MM.1S (cell line): ENCODE measurements at regions not wholly inside any gene's neighbourhood (a gene's known extent, or its start where the extent isn't known, plus 50 kb on each side); places are given as distances from the start of the nearest gene placed in this dataset.

Experiments
- DNase-seq: peaks from one replicate; pipeline ENCODE4 v3.0.0-alpha.2; 2015
- H2AFZ ChIP-seq: fragments of 300-600 bp; sonication (generic); 2 replicates; pipeline ENCODE4 v1.6.0; 2016; ENCODE audit warnings: antibody characterized with exemption, low read length
- H3F3A ChIP-seq: fragments of 300-600 bp; sonication (generic); 2 replicates; pipeline ENCODE4 v1.6.1; 2016; ENCODE audit warnings: mild to moderate bottlenecking, antibody characterized with exemption, low read length, moderate library complexity, mixed read lengths; ENCODE audit not compliant: insufficient read depth
- H3K27ac ChIP-seq: fragments of 300-600 bp; sonication (generic); 2 replicates; pipeline ENCODE4 v1.5.1; 2016; ENCODE audit warnings: mild to moderate bottlenecking, low read length
- H3K27me3 ChIP-seq: fragments of 300-600 bp; sonication (generic); replicated peaks from 2 replicates; pipeline ENCODE4 v1.6.0; 2016; ENCODE audit warnings: low read length; ENCODE audit not compliant: insufficient read depth
- H3K36me3 ChIP-seq: fragments of 300-600 bp; sonication (generic); replicated peaks from 2 replicates; pipeline ENCODE4 v1.6.1; 2016; ENCODE audit warnings: mild to moderate bottlenecking, low read length, mixed read lengths; ENCODE audit not compliant: insufficient read depth
- H3K4me1 ChIP-seq: fragments of 300-600 bp; sonication (generic); 2 replicates; pipeline ENCODE4 v1.6.1; 2016; ENCODE audit warnings: low read length, mixed read lengths
- H3K4me2 ChIP-seq: fragments of 300-600 bp; sonication (generic); 2 replicates; pipeline ENCODE4 v1.6.0; 2016; ENCODE audit warnings: low read depth, low read length
- H3K4me3 ChIP-seq: fragments of 300-600 bp; sonication (generic); 2 replicates; pipeline ENCODE4 v1.5.1; 2016; ENCODE audit warnings: low read length, mixed read lengths
- H3K79me2 ChIP-seq: fragments of 300-600 bp; sonication (generic); 2 replicates; pipeline ENCODE4 v1.6.1; 2016; ENCODE audit warnings: mixed run types, low read length, mixed read lengths
- H3K9ac ChIP-seq: fragments of 300-600 bp; sonication (generic); 2 replicates; pipeline ENCODE4 v1.6.1; 2016; ENCODE audit warnings: low read length, mixed read lengths
- H3K9me2 ChIP-seq: fragments of 300-600 bp; sonication (generic); replicated peaks from 2 replicates; pipeline ENCODE4 v1.6.1; 2016; ENCODE audit warnings: mild to moderate bottlenecking, low read length, mixed read lengths; ENCODE audit not compliant: insufficient read depth
- H3K9me3 ChIP-seq: fragments of 300-600 bp; sonication (generic); replicated peaks from 2 replicates; pipeline ENCODE4 v1.6.1; 2016; ENCODE audit warnings: mild to moderate bottlenecking, low read length, mixed read lengths; ENCODE audit not compliant: insufficient read depth
- H4K20me1 ChIP-seq: fragments of 300-600 bp; sonication (generic); 2 replicates; pipeline ENCODE4 v1.6.1; 2016; ENCODE audit warnings: mild to moderate bottlenecking, low read length, moderate library complexity, mixed read lengths; ENCODE audit not compliant: insufficient read depth
- CTCF ChIP-seq: fragments of 300-600 bp; sonication (generic); IDR thresholded peaks from 2 replicates; pipeline ENCODE4 v1.5.1; 2016; ENCODE audit warnings: antibody characterized with exemption, low read length, mixed read lengths
- EZH2 ChIP-seq: fragments of 300-600 bp; sonication (generic); optimal IDR thresholded peaks from 2 replicates; pipeline ENCODE3; 2017; ENCODE audit warnings: low read depth, mild to moderate bottlenecking, antibody characterized with exemption, low read length, mixed read lengths
- EZH2phosphoT487 ChIP-seq: fragments of 300-600 bp; sonication (generic); IDR thresholded peaks from 2 replicates; pipeline ENCODE4 v1.6.1; 2018; ENCODE audit warnings: antibody characterized with exemption, low read length

DNA sequence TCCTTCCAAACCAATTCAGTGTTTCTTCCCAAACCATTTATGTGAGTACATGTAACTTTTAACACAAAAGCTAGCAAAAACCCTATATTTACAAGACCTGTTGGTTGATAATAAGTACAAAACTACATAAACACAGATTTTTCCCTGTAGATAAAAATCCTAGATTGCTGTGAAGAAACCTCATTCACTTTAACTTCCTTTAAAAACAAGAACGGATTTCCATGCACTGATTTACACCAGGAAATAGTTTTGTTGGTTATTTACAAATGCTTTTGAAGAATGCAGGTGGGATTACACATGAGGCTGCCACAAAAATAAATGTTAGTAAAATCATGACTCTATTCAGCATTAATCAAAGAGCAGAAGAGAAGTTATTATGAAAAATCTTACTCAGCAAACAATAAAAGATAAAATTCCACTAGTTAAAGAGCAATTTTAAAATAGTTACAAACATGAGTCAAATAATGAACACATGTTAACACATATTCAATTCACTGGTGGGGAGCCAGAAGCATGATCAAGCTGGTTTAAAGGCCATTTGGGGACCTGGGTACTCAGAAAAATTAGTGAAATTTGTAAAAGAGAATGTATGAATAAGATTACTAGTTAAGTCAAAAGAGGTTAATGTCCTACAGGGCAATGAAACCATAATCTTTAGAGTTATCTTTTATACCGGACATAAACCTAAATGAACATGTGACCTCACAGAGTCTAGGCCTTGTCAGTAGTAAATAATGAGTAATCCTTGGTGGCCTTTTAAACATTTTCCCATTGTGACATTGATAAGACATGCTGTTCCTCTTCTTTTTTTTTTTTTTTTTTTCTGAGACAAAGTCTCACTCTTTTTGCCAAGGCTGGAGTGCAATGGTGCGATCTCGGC, 79.9 kb downstream of the PHLDA1 start:
- Histone ChIP-seq H3K36me3 (no peaks in the 10 kb centered on the region), H3K27ac (no peak overlapping the region), H3K79me2 (no peaks in the 10 kb centered on the region), H2AFZ (no peak overlapping the region), H4K20me1 (no peaks in the 10 kb centered on the region), H3K9ac (no peak overlapping the region), H3K4me1 (peaks cover 8% of the 10 kb centered on the region), H3K4me2 (no peak overlapping the region), H3K9me3 (no peaks in the 10 kb centered on the region), H3F3A (no peaks in the 10 kb centered on the region), H3K27me3 (no peaks in the 10 kb centered on the region), H3K9me2 (no peaks in the 10 kb centered on the region), H3K4me3 (no peak overlapping the region)
- TF ChIP-seq EZH2phosphoT487: no peak
- TF ChIP-seq CTCF: no peak
- no peak for TF ChIP-seq EZH2
- no peak for DNase-seq

GRCh38 chr12:75947156-75947723, 84.3 kb downstream of the PHLDA1 start:
- no peaks in the 10 kb centered on the region for H3K27me3 ChIP-seq
- no peak for DNase-seq
- TF ChIP-seq EZH2 (no peak), CTCF (no peak), EZH2phosphoT487 (no peak)
- H3K4me3 ChIP-seq: no peak overlapping the region
- H3K9me2 ChIP-seq: no peaks in the 10 kb centered on the region
- no peak overlapping the region for H3K27ac ChIP-seq
- H3K36me3 ChIP-seq: no peaks in the 10 kb centered on the region
- peaks cover 23% of the 10 kb centered on the region for H3F3A ChIP-seq
- no peaks in the 10 kb centered on the region for H4K20me1 ChIP-seq
- peaks cover 25% of the 10 kb centered on the region for H3K4me1 ChIP-seq
- H3K9ac ChIP-seq: no peak overlapping the region
- H3K9me3 ChIP-seq: no peaks in the 10 kb centered on the region
- no peaks in the 10 kb centered on the region for H3K79me2 ChIP-seq
- H3K4me2 ChIP-seq: no peak overlapping the region
- H2AFZ ChIP-seq: no peak overlapping the region

DNA sequence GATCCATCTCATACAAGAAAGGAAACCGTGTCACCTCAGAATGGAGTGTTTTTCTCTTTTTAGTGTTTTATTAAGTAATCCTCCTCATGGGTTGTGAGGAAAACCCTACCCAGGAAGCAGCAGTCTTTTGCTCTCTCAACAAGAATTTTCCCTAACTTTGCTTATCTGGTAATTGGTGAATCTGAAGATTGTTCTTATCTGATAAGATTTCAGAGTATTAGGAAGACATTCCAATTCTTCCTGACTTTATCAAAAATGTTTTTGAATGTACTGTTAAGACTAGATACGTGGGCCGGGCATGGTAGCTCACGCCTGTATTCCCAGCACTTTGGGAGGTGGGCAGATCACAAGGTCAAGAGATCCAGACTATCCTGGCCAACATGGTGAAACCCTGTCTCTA, 86.0 kb downstream of the PHLDA1 start:
- H3K36me3 ChIP-seq: no peaks in the 10 kb centered on the region
- peaks cover 25% of the 10 kb centered on the region for H3K4me1 ChIP-seq
- H4K20me1 ChIP-seq: no peaks in the 10 kb centered on the region
- peak overlapping the region; percentile 53; the same call in 1 of the 2 replicates for H3K9ac ChIP-seq
- 0 out of 2 replicates have a peak overlapping the region, but pooled peaks have one; percentile 31 for H3K4me3 ChIP-seq
- H3K27ac ChIP-seq: peak overlapping the region; percentile 95
- TF ChIP-seq CTCF (no peak), EZH2phosphoT487 (no peak), EZH2 (no peak)
- no peaks in the 10 kb centered on the region for H3K79me2 ChIP-seq
- H2AFZ ChIP-seq: peak overlapping the region; percentile 52; the same call in 1 of the 2 replicates
- peak overlapping the region; percentile 67; the same call in 1 of the 2 replicates for H3K4me2 ChIP-seq
- no peaks in the 10 kb centered on the region for H3K9me3 ChIP-seq
- H3K27me3 ChIP-seq: no peaks in the 10 kb centered on the region
- H3K9me2 ChIP-seq: no peaks in the 10 kb centered on the region
- peaks cover 23% of the 10 kb centered on the region for H3F3A ChIP-seq
- no peak for DNase-seq
